ENCODE measurements at regions not wholly inside any gene's neighbourhood (a gene's known extent, or its start where the extent isn't known, plus 50 kb on each side); places are given as distances from the start of the nearest gene placed in this dataset.
"Not testable (repeated sequence)": the region's sequence is repeated elsewhere in the genome, so short reads cannot be mapped to it uniquely, and the experiment has no call there.

- no peak for DNase-seq
These were observed 50.9 kb upstream of the UBASH3B start for GRCh38 chr11:122604621-122605020.

GRCh38 chr11:122601141-122602125 lies 54.1 kb upstream of the UBASH3B start:
- no peak for DNase-seq

- no peak for DNase-seq
These were observed 55.2 kb upstream of the UBASH3B start for GRCh38 chr11:122600290-122600689.

DNA sequence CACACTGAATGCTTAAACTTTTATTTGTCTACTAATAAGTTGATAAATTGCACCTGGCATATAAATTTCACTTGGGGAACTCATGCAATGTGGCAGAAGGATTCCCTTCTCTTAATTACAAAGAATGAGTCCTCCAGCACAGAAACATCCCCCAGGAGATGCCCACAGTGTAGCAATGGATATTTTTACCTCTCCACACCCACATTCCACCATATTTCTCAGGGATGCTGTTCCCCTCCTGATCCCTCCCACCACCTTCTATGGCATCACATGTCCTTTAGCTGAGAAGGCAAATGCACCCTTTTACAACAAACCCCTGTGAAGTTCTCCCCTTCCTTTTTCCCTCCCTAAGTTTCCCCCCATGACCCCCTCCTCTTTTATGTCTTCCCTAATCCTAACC lies 56.1 kb upstream of the UBASH3B start:
- no peak for DNase-seq

DNA sequence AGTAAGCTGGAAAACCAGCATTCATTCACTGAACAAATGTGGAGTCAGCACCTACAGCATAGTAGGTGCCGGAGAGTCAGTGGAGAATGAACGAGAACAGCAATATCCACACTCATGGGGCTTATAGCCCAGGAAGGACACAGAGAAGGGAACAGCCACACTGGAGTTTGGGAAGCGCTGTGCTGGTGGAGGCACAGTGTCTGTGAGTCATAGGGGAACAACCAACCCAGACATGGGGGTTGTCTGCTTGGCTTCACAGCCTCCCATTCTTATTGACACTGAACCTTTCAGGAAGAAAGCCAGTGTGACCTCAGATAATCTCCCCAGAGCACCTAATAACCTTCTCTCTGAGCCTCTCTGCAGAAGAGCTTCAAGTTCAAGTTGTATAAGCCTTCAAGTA lies 56.6 kb upstream of the UBASH3B start:
- no peak for DNase-seq

- DNase-seq: no peak
These were observed 58.0 kb upstream of the UBASH3B start for GRCh38 chr11:122597511-122597910.

DNA sequence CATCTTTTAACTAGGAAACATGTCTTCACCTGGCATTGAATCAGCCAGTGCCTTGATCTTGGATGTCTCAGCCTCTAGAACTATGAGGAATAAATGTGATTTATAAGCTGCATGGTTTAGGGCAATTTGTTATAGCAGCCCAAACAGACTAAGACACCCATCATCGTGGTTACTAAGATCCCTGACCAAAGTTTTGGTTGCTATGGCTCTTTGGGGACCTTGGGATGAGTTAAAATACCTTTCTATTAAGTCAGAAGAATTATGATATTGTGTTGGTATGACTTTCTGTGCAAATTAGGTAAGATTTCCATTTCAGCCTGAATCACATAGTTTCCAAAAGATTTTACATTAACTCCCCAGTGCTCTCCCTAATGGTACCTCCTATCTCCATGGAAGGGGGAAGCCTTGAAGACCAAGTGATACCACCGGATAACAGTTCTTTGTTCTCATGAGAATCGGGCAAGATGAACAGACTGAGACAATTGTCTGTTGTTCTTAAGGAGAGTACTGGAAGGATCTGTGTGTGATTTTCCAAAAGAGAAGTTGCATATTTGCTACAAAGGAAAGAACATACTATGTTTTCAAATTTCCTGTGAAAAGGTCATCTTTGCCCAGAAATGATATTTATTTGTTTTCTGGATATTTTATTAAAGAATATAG lies 60.4 kb upstream of the UBASH3B start:
- no peak for DNase-seq

DNA sequence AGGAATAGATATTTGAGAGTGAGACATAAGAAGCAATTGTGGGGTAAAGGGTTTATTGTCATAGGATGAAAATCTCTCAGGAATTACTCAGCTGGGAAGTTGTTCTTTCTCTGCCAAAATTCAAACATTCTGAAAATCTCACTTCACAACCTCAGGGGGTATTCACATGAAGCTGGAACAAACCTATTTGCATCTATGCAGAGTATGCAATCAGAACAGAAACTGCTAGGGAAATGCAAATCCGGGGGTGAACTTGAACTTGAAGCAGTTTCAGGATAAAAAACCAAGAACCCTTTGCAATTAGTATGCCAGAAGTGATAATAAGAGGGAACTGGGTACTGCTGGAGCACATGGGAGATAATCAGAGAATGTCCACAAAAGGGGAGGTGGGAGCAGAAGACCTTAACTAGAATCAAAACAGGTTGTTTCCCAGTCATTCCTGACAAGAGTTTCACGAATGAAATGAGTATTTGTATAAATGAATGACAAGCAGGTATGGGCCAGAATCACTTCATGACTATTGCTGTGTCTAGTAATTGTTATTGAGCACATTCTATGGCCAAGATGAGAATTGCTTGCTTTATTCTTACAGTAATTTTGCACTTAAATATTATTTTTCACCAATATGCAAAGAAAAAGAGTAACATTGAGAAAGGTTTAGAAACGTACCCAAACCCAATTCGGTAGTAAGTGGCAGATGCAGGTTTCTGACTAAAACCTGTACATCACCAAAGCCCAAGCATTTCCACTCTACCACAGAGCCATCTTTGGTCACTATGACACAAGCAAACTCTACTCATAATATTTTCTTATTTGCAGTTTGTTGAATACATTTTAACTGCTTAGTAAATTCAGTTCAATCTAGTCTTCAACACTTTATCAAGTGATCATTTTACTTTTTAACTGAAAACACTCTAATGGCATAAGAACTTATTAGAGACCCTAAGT lies 61.8 kb upstream of the UBASH3B start:
- DNase-seq: no peak

- DNase-seq: no peak
These were observed 62.9 kb upstream of the UBASH3B start for GRCh38 chr11:122592641-122593040.

GRCh38 chr11:122584670-122585069 lies 70.9 kb upstream of the UBASH3B start:
- peak in 1 of 2 experiments; percentile 70 for DNase-seq

- DNase-seq: peak in 1 of 2 experiments; percentile 3
These were observed 75.5 kb upstream of the UBASH3B start for GRCh38 chr11:122580071-122580470.

DNA sequence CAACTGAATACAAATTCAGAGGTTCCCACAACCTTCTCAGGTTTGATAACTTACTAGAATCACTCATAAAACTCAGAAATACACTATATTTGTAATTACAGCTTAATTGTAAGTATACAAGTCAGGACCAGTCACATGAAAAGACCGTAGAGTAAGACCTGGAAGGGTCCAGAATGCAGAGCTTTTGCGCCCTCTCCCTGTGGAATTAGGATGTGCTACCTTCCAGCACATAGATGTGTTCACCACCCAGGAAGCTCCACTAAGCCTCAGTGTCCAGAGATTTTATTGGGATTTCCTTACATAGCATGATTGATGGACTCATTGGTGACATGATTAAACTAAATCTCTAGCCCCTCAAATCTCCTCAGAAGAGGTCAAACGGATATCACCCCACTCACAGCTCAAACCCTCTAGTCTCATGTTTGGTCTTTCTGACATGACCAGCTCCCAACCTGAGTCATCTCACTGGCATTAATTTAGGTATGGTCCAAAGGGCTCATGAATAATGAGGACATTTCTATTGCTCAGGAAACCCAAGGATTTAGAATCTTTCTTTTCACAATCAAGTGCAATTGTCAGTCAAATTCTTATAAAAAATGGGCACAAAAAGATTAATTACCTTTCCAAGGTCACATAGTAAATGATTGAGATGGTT lies 77.2 kb upstream of the UBASH3B start:
- peak; percentile 13 to 46 for DNase-seq

- no peak for DNase-seq
These were observed 82.9 kb upstream of the UBASH3B start for GRCh38 chr11:122572592-122572991.

GRCh38 chr11:122563761-122564160 lies 91.8 kb upstream of the UBASH3B start:
- no peak for DNase-seq

DNA sequence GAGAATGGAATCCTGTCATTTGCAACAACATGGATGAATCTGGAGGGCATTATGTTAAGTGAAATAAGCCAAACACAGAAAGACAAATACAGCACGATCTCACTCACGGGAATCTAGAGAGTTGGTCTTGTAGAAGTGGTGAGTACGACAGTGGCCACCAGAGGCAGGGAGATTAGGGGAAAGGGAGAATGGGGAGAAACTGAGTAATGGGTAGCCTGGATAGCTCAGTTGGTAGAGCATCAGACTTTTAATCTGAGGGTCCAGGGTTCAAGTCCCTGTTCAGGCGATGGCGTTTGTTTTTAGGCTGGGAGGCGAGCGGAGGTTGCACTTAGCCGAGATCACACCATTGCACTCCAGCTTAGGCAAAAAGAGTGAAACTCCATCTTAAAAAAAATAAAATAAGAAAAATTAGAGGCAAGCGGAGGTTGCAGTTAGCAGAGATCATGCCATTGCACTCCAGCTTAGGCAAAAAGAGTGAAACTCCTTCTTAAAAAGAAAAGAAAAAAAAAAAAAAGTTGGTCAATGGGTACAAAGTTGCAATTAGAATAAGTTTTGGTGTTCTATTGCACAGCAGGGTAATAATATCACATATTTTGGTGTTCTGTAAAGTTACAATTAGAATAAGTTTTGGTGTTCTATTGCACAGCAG lies 95.7 kb upstream of the UBASH3B start:
- DNase-seq: no peak

DNA sequence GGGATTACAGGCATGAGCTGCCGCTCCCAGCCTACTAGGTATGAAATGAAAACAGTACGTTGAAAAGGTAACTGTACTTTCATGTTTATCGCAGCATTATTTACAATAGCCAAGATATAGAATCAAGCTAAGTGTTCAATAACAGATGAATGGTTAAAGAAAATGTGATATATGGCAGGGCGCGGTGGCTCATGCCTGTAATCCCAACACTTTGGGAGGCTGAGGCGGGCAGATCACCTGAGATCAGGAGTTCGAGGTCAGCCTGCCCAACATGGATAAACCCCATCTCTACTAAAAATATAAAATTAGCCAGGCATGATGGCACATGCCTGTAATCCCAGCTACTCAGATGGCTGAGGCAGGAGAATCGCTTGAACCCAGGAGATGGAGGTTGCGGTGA lies 96.3 kb upstream of the UBASH3B start:
- DNase-seq: not testable (repeated sequence)

DNA sequence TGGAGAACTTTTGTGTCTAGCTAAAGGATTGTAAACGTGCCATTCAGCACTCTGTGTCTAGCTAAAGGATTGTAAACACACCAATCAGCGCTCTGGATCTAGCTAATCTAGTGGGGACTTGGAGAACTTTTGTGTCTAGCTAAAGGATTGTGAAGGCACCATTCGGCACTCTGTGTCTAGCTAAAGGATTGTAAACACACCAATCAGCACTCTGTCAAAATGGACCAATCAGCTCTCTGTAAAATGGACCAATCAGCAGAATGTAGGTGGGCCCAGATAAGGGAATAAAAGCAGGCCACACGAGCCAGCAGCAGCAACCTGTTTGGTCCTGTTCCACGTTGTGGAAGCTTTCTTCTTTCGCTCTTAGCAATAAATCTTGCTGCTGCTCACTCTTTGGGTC lies 98.4 kb upstream of the UBASH3B start:
- not testable (repeated sequence) for DNase-seq

- peak in 1 of 2 experiments; percentile 51 for DNase-seq
These were observed 98.9 kb upstream of the UBASH3B start for GRCh38 chr11:122556605-122557004.

- DNase-seq: no peak
These were observed 117.5 kb upstream of the UBASH3B start for GRCh38 chr11:122538060-122538459.

- peak; percentile 72 to 86 for DNase-seq
These were observed 130.6 kb upstream of the UBASH3B start for GRCh38 chr11:122524898-122525297.
